Left colon (tissue), 2 donors: ENCODE measurements at regions not wholly inside any gene's neighbourhood (a gene's known extent, or its start where the extent isn't known, plus 50 kb on each side); places are given as distances from the start of the nearest gene placed in this dataset.
"Not testable (repeated sequence)": the region's sequence is repeated elsewhere in the genome, so short reads cannot be mapped to it uniquely, and the experiment has no call there.

Source experiments
- ATAC-seq: fragments of 200-7000 bp; cut with Tn5 transposase; one replicate; pipeline ENCODE4 v1.9.1; 2020; ENCODE audit warnings: mild to moderate bottlenecking, moderate library complexity
- DNase-seq, 2 donors: peaks; one replicate each; pipeline ENCODE4 v3.0.0-alpha.2; 2020
- intact Hi-C, 2 donors: fragments of 100-400 bp; cut with DNase I in 1 of 2; cut with micrococcal nuclease in 1 of 2; formaldehyde crosslinking; loops; one replicate each; pipeline versions ENCODE4 v1.11.2 to v1.14.0; 2022; cut with DNase I, micrococcal nuclease
- donor health status: DM: no; HTN: no; CAD: no.
- donor health status: DM: yes; HTN: yes; CAD: no.

DNA sequence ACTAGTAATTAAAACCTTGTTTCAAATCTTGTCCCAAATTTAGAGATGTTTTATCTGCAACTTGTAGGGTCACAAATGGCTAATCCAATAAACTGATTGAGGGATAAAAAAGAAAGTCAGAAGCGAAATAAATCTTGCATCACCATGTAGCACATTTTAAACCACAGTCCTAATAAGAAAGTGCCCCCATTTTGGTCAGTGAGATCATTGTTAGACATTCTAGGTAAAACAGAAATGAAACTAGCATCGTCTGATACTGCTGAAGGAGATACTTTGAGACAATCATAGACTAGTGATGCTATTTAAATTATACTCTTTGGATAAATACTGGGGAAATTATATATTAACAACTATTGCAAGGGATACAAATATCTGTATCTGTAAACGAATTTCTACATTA lies 247.9 kb downstream of the AMY1C start:
- no peak for ATAC-seq
- intact Hi-C loops = no loop called here
- DNase-seq = no peak

GRCh38 chr1:104018922-104019674 lies 269.4 kb downstream of the AMY1C start:
- DNase-seq (no peak), ATAC-seq (no peak)
- intact Hi-C loops = no loop called here

- DNase-seq (no peak), ATAC-seq (no peak)
- intact Hi-C loops = no loop called here
Measured at GRCh38 chr1:104019675-104020049, 270.0 kb downstream of the AMY1C start.

DNA sequence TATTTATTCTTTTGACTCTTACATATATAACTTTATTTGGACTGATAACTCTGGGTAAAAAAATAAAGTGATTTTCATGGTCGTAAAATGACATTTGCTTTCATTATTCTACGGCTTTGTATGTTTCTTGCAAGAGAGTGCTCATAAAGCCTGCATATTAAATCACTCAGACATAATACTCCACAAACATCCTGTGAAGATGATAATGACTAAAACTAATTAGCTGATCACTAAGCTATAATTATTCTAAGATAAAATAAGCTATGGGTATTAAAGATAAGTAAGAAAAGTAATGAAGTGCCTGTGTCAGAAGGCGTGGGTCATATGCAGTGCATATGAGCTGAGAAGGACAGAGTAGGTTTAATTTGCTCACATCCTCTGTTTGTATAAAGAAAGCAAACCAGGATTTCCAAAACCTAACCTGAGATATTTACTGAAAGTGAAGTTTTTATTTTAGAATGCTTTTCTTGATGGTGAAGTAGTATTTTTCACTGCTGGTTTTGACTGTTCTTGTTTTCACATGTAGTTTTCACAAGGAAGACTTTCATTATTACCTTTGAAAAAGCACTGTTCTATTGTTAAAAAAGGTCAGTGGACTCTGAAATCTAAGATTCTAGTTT lies 278.8 kb downstream of the AMY1C start:
- intact Hi-C loops = no loop called here
- ATAC-seq = no peak
- no peak for DNase-seq

- intact Hi-C loops = no loop called here
- ATAC-seq (no peak), DNase-seq (no peak)
Measured at GRCh38 chr1:104029456-104029970, 279.8 kb downstream of the AMY1C start.

DNA sequence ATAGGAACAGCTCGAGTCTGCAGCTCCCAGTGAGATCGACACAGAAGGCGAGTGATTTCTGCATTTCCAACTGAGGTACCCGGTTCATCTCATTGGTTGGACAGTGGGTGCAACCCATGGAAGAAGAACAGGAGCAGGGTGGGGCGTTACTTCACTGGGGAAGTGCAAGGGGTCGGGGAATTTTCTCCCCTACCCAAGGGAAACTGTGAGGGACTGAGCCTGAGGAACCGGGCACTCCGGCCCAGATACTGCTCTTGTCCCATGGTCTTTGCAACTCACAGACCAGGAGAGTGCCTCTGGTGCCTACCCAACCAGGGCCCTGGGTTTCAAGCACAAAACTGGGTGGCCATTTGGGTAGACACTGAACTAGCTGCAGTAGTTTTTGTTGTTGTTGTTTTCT lies 307.1 kb downstream of the AMY1C start:
- intact Hi-C loops = no loop called here
- ATAC-seq = peak; percentile 16
- no peak for DNase-seq

- ATAC-seq (peak; percentile 78), DNase-seq (peak; percentile 85 to 89)
- intact Hi-C loops = not testable (repeated sequence)
Measured at GRCh38 chr1:104057219-104057898, 307.7 kb downstream of the AMY1C start.

DNA sequence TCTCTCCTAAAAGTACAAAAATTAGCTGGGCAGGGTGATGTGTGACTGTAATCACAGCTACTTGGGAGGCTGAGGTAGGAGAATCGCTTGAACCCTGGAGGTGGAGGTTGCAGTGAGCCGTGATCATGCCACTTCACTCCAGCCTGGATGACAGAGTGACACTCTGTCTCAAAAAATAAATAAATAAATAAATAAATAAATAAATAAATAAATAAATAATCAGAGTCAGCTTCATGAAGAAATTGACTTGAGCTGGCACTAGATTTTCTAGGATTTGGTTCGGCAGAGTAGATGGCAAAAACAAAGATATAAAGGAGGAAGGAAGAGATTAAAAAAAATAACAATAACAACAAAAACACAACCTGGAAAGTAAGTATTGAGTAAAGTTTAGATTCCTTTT lies 311.9 kb downstream of the AMY1C start:
- ATAC-seq, intact Hi-C loops, DNase-seq: not testable (repeated sequence)

GRCh38 chr1:104064399-104064798 lies 314.7 kb downstream of the AMY1C start:
- no peak for ATAC-seq
- intact Hi-C loops = no loop called here
- DNase-seq = no peak

GRCh38 chr1:104072915-104073371 lies 323.2 kb downstream of the AMY1C start:
- intact Hi-C loops = no loop called here
- ATAC-seq = no peak

DNA sequence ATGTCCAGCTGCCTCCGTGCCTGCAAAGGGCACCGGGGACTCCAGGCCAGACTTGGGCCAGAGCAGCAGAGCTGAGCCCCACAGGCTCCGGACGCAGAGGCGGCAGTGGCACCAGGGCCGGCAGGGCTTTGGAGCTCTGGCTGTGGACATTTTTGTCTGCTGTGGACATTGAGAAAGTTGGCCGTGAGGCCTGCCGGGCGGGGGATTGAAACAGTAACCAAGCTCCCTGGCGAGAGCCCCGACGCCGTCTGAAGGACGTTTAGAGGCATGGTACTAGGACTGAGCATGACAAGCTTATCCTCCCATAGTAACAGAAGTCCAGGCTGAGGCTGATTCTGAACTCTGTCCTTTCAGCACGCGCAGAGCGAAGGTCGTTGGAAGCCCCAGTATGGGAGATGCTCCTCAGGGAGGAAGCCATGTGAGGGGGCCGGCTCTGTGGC lies 323.8 kb downstream of the AMY1C start:
- DNase-seq = no peak
- intact Hi-C loops = no loop called here
- no peak for ATAC-seq

More at GRCh38 chr1:104072915-104073371, 323.2 kb downstream of the AMY1C start:
- DNase-seq = no peak

GRCh38 chr1:104082221-104082620 lies 332.5 kb downstream of the AMY1C start:
- no peak for DNase-seq
- intact Hi-C loops = no loop called here
- no peak for ATAC-seq

- DNase-seq = no peak
- intact Hi-C loops = no loop called here
- ATAC-seq = no peak
Measured at GRCh38 chr1:104084380-104084779, 334.7 kb downstream of the AMY1C start.

GRCh38 chr1:104092698-104093097 lies 343.0 kb downstream of the AMY1C start:
- no peak for DNase-seq
- no peak for ATAC-seq
- intact Hi-C loops = no loop called here

DNA sequence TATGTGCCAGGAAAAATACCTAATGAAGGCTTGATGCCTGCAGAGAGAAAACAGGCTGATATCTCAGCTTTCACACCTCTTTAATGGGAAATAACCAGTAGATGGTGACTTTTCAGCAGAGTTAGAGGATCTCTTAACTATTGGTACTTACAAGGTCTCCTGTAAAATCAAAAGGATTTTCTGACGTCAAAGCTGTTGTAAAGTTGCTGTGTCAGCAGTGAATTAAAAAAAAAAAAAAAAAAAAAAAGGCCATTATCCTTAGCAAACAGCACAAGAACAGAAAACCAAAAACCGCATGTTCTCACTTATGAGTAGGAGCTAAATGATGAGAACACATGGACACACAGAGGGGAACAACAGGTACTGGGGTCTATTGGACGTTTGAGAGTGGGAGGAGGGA lies 349.1 kb downstream of the AMY1C start:
- ATAC-seq (no peak), DNase-seq (no peak)
- intact Hi-C loops = no loop called here

DNA sequence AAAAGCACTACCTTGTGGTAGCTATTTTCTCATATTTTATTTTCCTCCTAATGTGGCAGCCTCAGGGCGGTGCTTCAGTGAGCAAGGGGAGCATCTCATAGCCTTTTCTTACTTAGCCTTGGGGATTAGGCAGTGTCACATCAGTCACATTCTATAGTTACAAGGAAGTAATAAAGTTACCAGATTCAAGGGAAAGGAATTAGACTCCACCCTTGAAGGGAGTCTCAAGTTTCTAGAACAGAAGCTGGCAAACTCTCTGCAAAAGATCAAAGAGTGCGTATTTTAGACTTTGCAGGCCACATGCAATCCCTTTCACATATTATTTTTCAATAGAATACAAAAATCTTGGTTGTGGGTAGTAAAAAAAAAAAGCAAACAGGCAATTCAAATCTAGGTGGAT lies 350.4 kb downstream of the AMY1C start:
- DNase-seq (no peak), ATAC-seq (peak; percentile 53)
- intact Hi-C loops = no loop called here

- no peak for ATAC-seq
Measured at GRCh38 chr1:104105465-104105864, 355.8 kb downstream of the AMY1C start.

DNA sequence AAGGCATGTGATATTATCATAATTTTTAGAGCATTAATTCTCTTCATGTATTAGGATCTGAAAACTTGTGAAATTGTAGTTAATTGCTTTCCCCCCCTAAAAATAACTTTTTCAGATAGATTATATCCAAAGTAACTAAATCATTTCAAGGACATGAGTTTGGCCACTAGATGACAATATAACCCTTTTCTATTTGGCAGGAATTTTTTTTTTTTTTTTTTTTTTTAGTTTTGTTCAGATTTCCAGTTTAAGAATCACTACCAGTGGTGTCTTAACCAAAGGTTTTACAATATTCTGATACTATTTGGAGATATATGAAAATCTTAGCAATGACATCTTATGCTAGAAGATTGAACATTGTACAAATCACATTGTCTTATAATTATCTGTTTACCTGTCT lies 370.8 kb downstream of the AMY1C start:
- no peak for DNase-seq
- intact Hi-C loops = no loop called here
- ATAC-seq = no peak

More at GRCh38 chr1:104105465-104105864, 355.8 kb downstream of the AMY1C start:
- intact Hi-C loops = no loop called here
- DNase-seq = no peak

DNA sequence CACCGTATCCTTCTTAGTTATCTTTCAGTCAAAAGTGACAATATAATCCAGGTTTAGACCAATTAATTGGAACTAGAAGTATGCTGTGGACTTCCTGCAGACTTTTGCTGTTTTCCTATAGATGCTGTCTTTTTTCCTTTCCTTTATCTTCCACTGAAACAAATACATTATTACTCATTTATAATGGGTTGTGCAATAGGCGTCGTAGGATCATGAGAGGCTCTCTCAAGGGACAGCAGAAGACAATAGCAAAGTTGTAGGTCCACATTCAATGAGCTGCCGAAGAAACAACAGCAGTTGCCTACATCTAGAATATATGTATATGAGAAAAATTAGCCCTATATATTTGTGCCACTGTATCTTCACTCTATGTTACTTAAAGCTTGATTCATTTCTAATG lies 371.6 kb downstream of the AMY1C start:
- intact Hi-C loops = no loop called here
- no peak for ATAC-seq
- DNase-seq = no peak

GRCh38 chr1:104125266-104125665 lies 375.6 kb downstream of the AMY1C start:
- ATAC-seq (no peak), DNase-seq (no peak)
- intact Hi-C loops = no loop called here
